H1 (cell line): ENCODE measurements at regions not wholly inside any gene's neighbourhood (a gene's known extent, or its start where the extent isn't known, plus 50 kb on each side); places are given as distances from the start of the nearest gene placed in this dataset.
A peak's percentile ranks its signal among the peaks of the same experiment; 100 is the strongest.

Source experiments
- CTCF ChIA-PET: fragments of 300-600 bp; sonication (Branson Sonifier 250); formaldehyde crosslinking; loops from one replicate; lab custom pipeline; 2021; ENCODE audit not compliant: partially characterized antibody; lab: Charles Lee
- POLR2A ChIA-PET: fragments of 300-600 bp; sonication (Branson Sonifier 250); formaldehyde crosslinking; loops from one replicate; lab custom pipeline; 2021; ENCODE audit warnings: inconsistent platforms; ENCODE audit not compliant: partially characterized antibody; lab: Charles Lee
- DNase-seq, 2 experiments: peaks; one replicate each; pipeline versions ENCODE4 v3.0.0 to v3.0.0-alpha.2; 2010 to 2022; ENCODE audit warnings: low spot score in 2 of 2, low read depth in 1 of 2, mixed read lengths in 1 of 2
- FAIRE-seq: peaks from 2 replicates; lab custom pipeline; 2011; peaks lifted over from hg19 to GRCh38; lab: Jason Lieb, UNC
- H2AFZ ChIP-seq: 2 replicates; pipeline ENCODE4 v1.8.1; 2012; ENCODE audit warnings: low read length, inconsistent platforms
- H2AK5ac ChIP-seq: 2 replicates; pipeline ENCODE4 v1.6.1; 2013; ENCODE audit warnings: low read depth, low read length
- H2BK120ac ChIP-seq: replicated peaks from 2 replicates; pipeline ENCODE3; 2013; ENCODE audit warnings: low read depth, low read length, inconsistent platforms
- H2BK12ac ChIP-seq: 2 replicates; pipeline ENCODE4 v1.6.1; 2013; ENCODE audit warnings: low read depth, low read length
- H2BK15ac ChIP-seq: 2 replicates; pipeline ENCODE4 v1.6.1; 2013; ENCODE audit warnings: low read length
- H2BK20ac ChIP-seq: 2 replicates; pipeline ENCODE4 v1.6.1; 2013; ENCODE audit warnings: low read length
- H2BK5ac ChIP-seq: 2 replicates; pipeline ENCODE4 v1.6.1; 2013; ENCODE audit warnings: low read depth, low read length
- H3K14ac ChIP-seq: 2 replicates; pipeline ENCODE4 v1.6.1; 2013; ENCODE audit warnings: inconsistent platforms; ENCODE audit not compliant: insufficient read length
- H3K18ac ChIP-seq: 2 replicates; pipeline ENCODE4 v1.6.1; 2013; ENCODE audit warnings: low read length; ENCODE audit errors: extremely low read depth
- H3K23ac ChIP-seq: 2 replicates; pipeline ENCODE4 v1.6.1; 2013; ENCODE audit warnings: inconsistent platforms; ENCODE audit not compliant: insufficient read length
- H3K23me2 ChIP-seq: 2 replicates; pipeline ENCODE4 v1.6.1; 2013; ENCODE audit warnings: low read depth, low read length
- H3K27ac ChIP-seq: 2 replicates; pipeline ENCODE4 v1.6.1; 2011; ENCODE audit warnings: low read depth, low read length, inconsistent platforms
- H3K27me3 ChIP-seq, 4 experiments: replicated peaks in 1 of 4; 1 replicate in 1 of 4; 2 replicates in 3 of 4; pipeline versions ENCODE4 v1.6.1 to v1.8.1; 2011 to 2013; ENCODE audit warnings: low read length in 3 of 4, mild to moderate bottlenecking in 3 of 4, inconsistent platforms in 2 of 4, mixed read lengths in 2 of 4, moderate library complexity in 1 of 4; ENCODE audit not compliant: control insufficient read depth in 3 of 4, insufficient read depth in 3 of 4; ENCODE audit errors: extremely low read depth in 1 of 4
- H3K36me3 ChIP-seq, 4 experiments: 2 replicates each; pipeline versions ENCODE4 v1.6.1 to v1.8.1; 2011 to 2013; ENCODE audit warnings: mild to moderate bottlenecking in 4 of 4, low read length in 3 of 4, moderate library complexity in 2 of 4, control low read depth in 1 of 4, inconsistent platforms in 1 of 4; ENCODE audit not compliant: insufficient read depth in 4 of 4, control insufficient read depth in 2 of 4
- H3K4ac ChIP-seq: replicated peaks from 2 replicates; pipeline ENCODE3; 2013; ENCODE audit warnings: low read length, low read depth, mixed read lengths, inconsistent platforms; ENCODE audit not compliant: insufficient read length
- H3K4me1 ChIP-seq, 4 experiments: replicated peaks in 1 of 4; 1 replicate in 1 of 4; 2 replicates in 3 of 4; pipeline versions ENCODE4 v1.6.1 to v1.8.1; 2011 to 2013; ENCODE audit warnings: low read length in 3 of 4, inconsistent platforms in 2 of 4, mixed read lengths in 1 of 4; ENCODE audit not compliant: insufficient read depth in 4 of 4, control insufficient read depth in 3 of 4
- H3K4me2 ChIP-seq, 2 experiments: 2 replicates each; pipeline versions ENCODE4 v1.6.1 to v1.8.1; 2011 to 2013; ENCODE audit warnings: low read depth in 2 of 2, low read length in 2 of 2, control low read depth in 1 of 2, inconsistent platforms in 1 of 2, mild to moderate bottlenecking in 1 of 2; ENCODE audit not compliant: insufficient read depth in 1 of 2
- H3K4me3 ChIP-seq, 4 experiments: fragments of 200-600, 300-600 bp in 1 of 4; sonication (generic), shearing (Covaris generic), sonication (Bioruptor Twin) in 1 of 4; 2 replicates each; pipeline versions ENCODE4 v1.5.1 to v1.8.1; 2011 to 2016; ENCODE audit warnings: low read length in 4 of 4, low read depth in 3 of 4, control low read depth in 2 of 4, inconsistent platforms in 2 of 4, mild to moderate bottlenecking in 2 of 4, mixed read lengths in 1 of 4, moderate library complexity in 1 of 4; ENCODE audit not compliant: insufficient read depth in 2 of 4; ENCODE audit errors: extremely low read depth in 1 of 4
- H3K56ac ChIP-seq: replicated peaks from 2 replicates; pipeline ENCODE3; 2013; ENCODE audit warnings: low read depth, mild to moderate bottlenecking, mixed read lengths, low read length, inconsistent platforms; ENCODE audit not compliant: insufficient read length
- H3K79me1 ChIP-seq: 2 replicates; pipeline ENCODE4 v1.6.1; 2013; ENCODE audit warnings: low read depth, low read length, control low read depth
- H3K79me2 ChIP-seq, 2 experiments: 2 replicates each; pipeline versions ENCODE4 v1.6.1 to v1.8.1; 2012 to 2013; ENCODE audit warnings: low read length in 2 of 2, mild to moderate bottlenecking in 2 of 2, inconsistent platforms in 1 of 2; ENCODE audit not compliant: insufficient read depth in 2 of 2, control insufficient read depth in 1 of 2
- H3K9ac ChIP-seq, 4 experiments: replicated peaks in 1 of 4; 1 replicate in 1 of 4; 2 replicates in 3 of 4; pipeline versions ENCODE4 v1.6.1 to v1.8.1; 2011 to 2013; ENCODE audit warnings: low read depth in 3 of 4, low read length in 3 of 4, control low read depth in 2 of 4, mild to moderate bottlenecking in 2 of 4, moderate library complexity in 2 of 4, inconsistent platforms in 1 of 4; ENCODE audit errors: extremely low read depth in 1 of 4
- H3K9me3 ChIP-seq, 2 experiments: 2 replicates each; pipeline versions ENCODE4 v1.6.1 to v1.8.1; 2012 to 2013; ENCODE audit warnings: mild to moderate bottlenecking in 2 of 2, moderate library complexity in 2 of 2, control low read depth in 1 of 2, inconsistent platforms in 1 of 2, low read depth in 1 of 2, low read length in 1 of 2, mixed read lengths in 1 of 2; ENCODE audit not compliant: insufficient read depth in 2 of 2
- H4K20me1 ChIP-seq, 2 experiments: replicated peaks in 1 of 2; 2 replicates each; pipeline versions ENCODE3 to v1.8.1; 2011 to 2013; ENCODE audit warnings: inconsistent platforms in 2 of 2, low read length in 2 of 2, mild to moderate bottlenecking in 1 of 2; ENCODE audit not compliant: insufficient read depth in 2 of 2, control insufficient read depth in 1 of 2
- H4K5ac ChIP-seq: 2 replicates; pipeline ENCODE4 v1.6.1; 2013; ENCODE audit warnings: low read length, low read depth, mixed read lengths, inconsistent platforms; ENCODE audit not compliant: insufficient read length
- H4K8ac ChIP-seq: 2 replicates; pipeline ENCODE4 v1.8.0; 2013; ENCODE audit warnings: mild to moderate bottlenecking, moderate library complexity, low read length, inconsistent platforms; ENCODE audit not compliant: insufficient read depth; ENCODE audit errors: extremely low read depth
- H4K91ac ChIP-seq: replicated peaks from 2 replicates; pipeline ENCODE3; 2013; ENCODE audit warnings: low read length, mixed read lengths, inconsistent platforms; ENCODE audit not compliant: insufficient read length
- BACH1 ChIP-seq: IDR thresholded peaks from 2 replicates; pipeline ENCODE4 v1.6.1; 2012; ENCODE audit warnings: low read length, improper control_type of control experiment
- BRCA1 ChIP-seq: IDR thresholded peaks from 2 replicates; pipeline ENCODE4 v1.6.1; 2012; ENCODE audit warnings: low read depth, low read length, improper control_type of control experiment
- CTCF ChIP-seq, 3 experiments: IDR thresholded peaks; 1 replicate in 2 of 3; 2 replicates in 1 of 3; pipeline versions ENCODE4 v1.5.1 to v1.6.1; 2011; ENCODE audit warnings: low read length in 3 of 3, mild to moderate bottlenecking in 3 of 3, inconsistent platforms in 2 of 3, low read depth in 1 of 3, moderate library complexity in 1 of 3; ENCODE audit not compliant: insufficient read depth in 1 of 3; ENCODE audit errors: control extremely low read depth in 1 of 3
- EP300 ChIP-seq, 2 experiments: IDR thresholded peaks; 1 replicate in 1 of 2; 2 replicates in 1 of 2; pipeline ENCODE4 v1.6.1; 2011 to 2012; ENCODE audit warnings: low read depth in 2 of 2, low read length in 2 of 2, mild to moderate bottlenecking in 2 of 2, borderline replicate concordance in 1 of 2, inconsistent platforms in 1 of 2, moderate library complexity in 1 of 2
- HDAC6 ChIP-seq: IDR thresholded peaks from one replicate; pipeline ENCODE4 v1.7.1; 2012; ENCODE audit warnings: low read depth, mild to moderate bottlenecking, inconsistent platforms, low read length, moderate library complexity
- POLR2A ChIP-seq, 2 experiments: IDR thresholded peaks; 1 replicate in 1 of 2; 2 replicates in 1 of 2; pipeline ENCODE4 v1.6.1; 2011; ENCODE audit warnings: low read depth in 2 of 2, low read length in 2 of 2, mild to moderate bottlenecking in 2 of 2; ENCODE audit errors: control extremely low read depth in 1 of 2
- RAD21 ChIP-seq, 2 experiments: IDR thresholded peaks in 1 of 2; conservative IDR thresholded peaks in 1 of 2; 2 replicates each; pipeline ENCODE4 v1.6.1; 2011; ENCODE audit warnings: low read depth in 2 of 2, low read length in 2 of 2, improper control_type of control experiment in 1 of 2, inconsistent platforms in 1 of 2, mild to moderate bottlenecking in 1 of 2, moderate library complexity in 1 of 2
- RFX5 ChIP-seq: IDR thresholded peaks from 2 replicates; pipeline ENCODE4 v1.6.1; 2011; ENCODE audit warnings: low read depth, low read length, improper control_type of control experiment, borderline replicate concordance
- RNF2 ChIP-seq: fragments of 200-900, 300-1000 bp; sonication (generic); IDR thresholded peaks from 2 replicates; pipeline ENCODE4 v1.7.1; 2016; ENCODE audit warnings: borderline replicate concordance, low read depth, mild to moderate bottlenecking, antibody characterized with exemption, low read length; ENCODE audit not compliant: poor library complexity, severe bottlenecking; ENCODE audit errors: missing control alignments
- SP1 ChIP-seq: IDR thresholded peaks from 2 replicates; pipeline ENCODE4 v1.6.1; 2011; ENCODE audit warnings: low read depth, low read length
- SP2 ChIP-seq: IDR thresholded peaks from 2 replicates; pipeline ENCODE4 v1.6.1; 2012; ENCODE audit warnings: mild to moderate bottlenecking, low read length, inconsistent platforms
- SRF ChIP-seq: IDR thresholded peaks from 2 replicates; pipeline ENCODE4 v1.6.1; 2011; ENCODE audit warnings: mild to moderate bottlenecking, low read depth, low read length, moderate library complexity
- TEAD4 ChIP-seq: IDR thresholded peaks from 2 replicates; pipeline ENCODE4 v1.6.1; 2012; ENCODE audit warnings: low read depth, low read length, inconsistent platforms, mixed read lengths

DNA sequence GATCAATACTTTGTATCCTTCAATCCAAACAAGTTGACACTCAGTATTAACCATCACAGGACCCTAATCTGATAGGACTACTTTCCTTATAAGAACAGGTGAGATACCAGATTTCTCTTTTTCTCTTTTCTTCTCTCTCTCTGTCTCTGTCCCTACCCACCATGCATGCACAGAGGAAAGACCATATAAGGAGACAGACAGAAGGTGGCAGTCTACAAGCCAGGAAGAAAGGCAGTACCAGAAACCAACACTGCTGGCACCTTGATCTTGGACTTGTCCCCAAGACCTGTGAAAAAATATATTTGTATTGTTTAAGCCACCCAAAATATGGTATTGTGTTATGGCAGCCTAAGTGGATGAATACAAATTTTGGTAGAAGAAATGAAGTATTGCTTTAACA lies 156.2 kb upstream of the KCNH7 start:
- no peak for FAIRE-seq
- TF ChIP-seq HDAC6 (no peak), SP1 (no peak), SRF (peak; percentile 75), RNF2 (no peak), TEAD4 (no peak), POLR2A (IDR thresholded peaks at IDR 0.05; ENCODE audit: control extremely low read depth in 1 of 2, low read depth in 2 of 2, low read length in 2 of 2) (no peak), EP300 (IDR thresholded peaks at IDR 0.05; ENCODE audit: borderline replicate concordance in 1 of 2, low read depth in 2 of 2, low read length in 2 of 2) (no peak), SP2 (no peak), BACH1 (no peak), RFX5 (no peak), CTCF (IDR thresholded peaks at IDR 0.05; ENCODE audit: control extremely low read depth in 1 of 3, insufficient read depth in 1 of 3, low read depth in 1 of 3, low read length in 3 of 3) (peak in 1 of 3 experiments; percentile 8; a peak in 1 of 4 replicates), BRCA1 (no peak), RAD21 (IDR thresholded peaks at IDR 0.05 in 1 of 2, conservative IDR thresholded peaks at IDR 0.05 in 1 of 2; ENCODE audit: low read depth in 2 of 2, low read length in 2 of 2) (0 out of 4 replicates have a peak, but pooled peaks of 1 of the 2 experiments have one; percentile 2)

More for the DNA sequence above, 156.2 kb upstream of the KCNH7 start:
- no peaks in the 10 kb centered on the region for H4K20me1 ChIP-seq
- H2BK15ac ChIP-seq, result no peak overlapping the region
- H3K4me1 ChIP-seq, result no peaks in the 10 kb centered on the region
- H3K9ac ChIP-seq, result no peak overlapping the region
- H4K5ac ChIP-seq, result no peak overlapping the region
- no peak overlapping the region for H2BK120ac ChIP-seq
- no peak overlapping the region for H2AFZ ChIP-seq
- no peak overlapping the region for H2AK5ac ChIP-seq
- H3K18ac ChIP-seq, result no peak overlapping the region
- POLR2A ChIA-PET, result no interaction called here
- CTCF ChIA-PET, result no interaction called here
- no peak overlapping the region for H3K4me2 ChIP-seq
- no peak overlapping the region for H2BK12ac ChIP-seq
- no peak for DNase-seq
- no peak overlapping the region for H3K27ac ChIP-seq
- H2BK20ac ChIP-seq, result no peak overlapping the region
- no peak overlapping the region for H4K8ac ChIP-seq
- H3K14ac ChIP-seq, result no peak overlapping the region
- H3K4me3 ChIP-seq, result no peak overlapping the region
- no peaks in the 10 kb centered on the region for H3K36me3 ChIP-seq
- no peak overlapping the region for H3K56ac ChIP-seq
- H3K9me3 ChIP-seq, result no peaks in the 10 kb centered on the region
- H3K79me2 ChIP-seq, result no peaks in the 10 kb centered on the region
- H3K23ac ChIP-seq, result no peak overlapping the region
- no peak overlapping the region for H3K4ac ChIP-seq
- no peaks in the 10 kb centered on the region for H3K27me3 ChIP-seq
- H2BK5ac ChIP-seq, result no peak overlapping the region
- no peaks in the 10 kb centered on the region for H3K79me1 ChIP-seq
- no peak overlapping the region for H4K91ac ChIP-seq
- H3K23me2 ChIP-seq, result no peaks in the 10 kb centered on the region
